GM20431 (cell line): ENCODE measurements at regions not wholly inside any gene's neighbourhood (a gene's known extent, or its start where the extent isn't known, plus 50 kb on each side); places are given as distances from the start of the nearest gene placed in this dataset.

ENCODE experiments used
- in situ Hi-C: fragments of 300-500 bp; cut with MseI, MboI; formaldehyde crosslinking; loops from one replicate; pipeline ENCODE4 v1.15.0; 2020; ENCODE audit warnings: low sequenced_read_pairs; ENCODE audit not compliant: unreplicated experiment

DNA sequence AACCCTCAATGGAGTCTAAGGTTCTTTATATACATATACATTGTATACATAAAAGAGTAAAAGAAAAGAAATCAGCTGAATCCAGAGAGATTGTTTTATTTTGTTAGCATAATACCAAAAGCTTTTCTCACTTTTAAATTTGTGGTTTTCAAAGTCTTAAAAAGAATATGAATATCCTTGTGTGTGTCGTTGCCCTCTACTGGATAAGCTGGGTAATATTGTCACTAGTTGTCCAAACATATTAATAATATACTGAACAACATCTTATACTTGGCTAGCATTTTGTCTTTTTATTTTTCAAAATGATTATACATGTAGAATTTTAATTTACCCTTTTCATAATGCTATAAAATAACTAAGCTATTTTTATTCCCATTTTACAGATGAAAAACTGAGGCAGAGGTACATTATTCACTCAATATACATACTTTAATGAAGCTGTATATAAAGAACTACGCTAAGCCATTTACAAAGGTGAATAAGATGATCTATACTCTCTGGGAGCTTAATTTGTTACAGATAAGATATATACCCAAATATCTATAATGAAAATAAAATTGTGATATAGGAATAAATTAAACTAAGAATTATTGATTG lies 531.7 kb downstream of the TFAP2B start:
- in situ Hi-C loops, result no loop called here

DNA sequence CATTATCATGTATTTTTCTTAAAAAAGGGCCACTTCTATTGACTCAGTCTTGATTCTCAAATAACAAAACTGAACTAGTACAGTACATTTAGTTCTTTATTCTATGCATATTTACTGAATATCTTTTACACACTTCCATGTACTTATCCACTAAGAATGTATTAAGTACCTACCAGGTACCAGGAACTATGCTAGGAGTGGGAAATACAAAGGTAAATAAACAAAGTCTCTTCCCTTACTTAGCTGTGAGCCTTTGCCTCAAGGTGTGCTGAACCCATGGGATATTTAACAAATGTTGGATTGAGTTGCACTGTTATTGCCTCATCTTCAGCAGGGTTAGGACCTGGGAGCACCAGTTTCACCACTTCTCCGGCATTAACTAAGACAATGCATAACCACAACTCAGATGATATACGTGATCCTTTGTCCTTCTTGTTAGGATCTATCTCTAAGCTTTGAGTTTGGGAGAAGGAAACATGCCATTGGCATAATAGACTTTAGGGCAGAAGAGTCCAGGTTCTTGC lies 533.9 kb downstream of the TFAP2B start:
- in situ Hi-C loops, result no loop called here

DNA sequence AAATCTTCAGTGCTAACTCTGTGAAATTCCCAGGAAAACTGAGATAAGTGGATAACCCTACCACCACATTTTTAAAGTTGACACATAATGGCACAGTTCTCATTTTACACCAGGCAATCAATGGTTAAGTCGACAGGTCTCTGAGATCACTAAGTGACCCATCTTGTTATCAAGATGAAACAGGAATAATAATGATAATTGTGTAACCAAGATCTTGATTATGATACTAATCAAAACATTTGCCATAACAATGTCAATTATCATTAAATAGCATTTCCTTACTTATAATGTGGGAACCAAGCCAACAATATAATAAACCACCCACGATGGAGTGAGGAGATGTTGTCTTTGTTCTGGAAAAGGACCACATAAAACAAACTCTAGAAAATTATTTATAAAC lies 541.6 kb downstream of the TFAP2B start:
- in situ Hi-C loops, result no loop called here

DNA sequence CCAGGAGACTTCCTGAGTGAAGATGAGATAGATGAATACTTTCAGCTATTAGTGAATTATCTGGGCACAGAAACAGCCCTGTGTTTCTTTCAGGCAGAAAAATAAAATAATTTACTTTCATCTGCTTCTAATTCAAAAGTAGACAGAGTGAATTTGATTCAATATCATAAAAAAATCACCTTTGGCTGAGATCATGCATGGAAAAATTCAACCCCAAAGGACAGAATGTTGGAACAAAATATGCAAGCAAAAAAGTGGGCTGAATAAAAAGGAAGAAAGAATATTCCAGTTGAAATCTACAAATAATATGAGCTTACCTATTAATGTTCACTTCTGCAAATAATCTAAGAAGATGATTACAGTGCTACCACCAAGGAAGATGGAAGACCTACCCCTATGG lies 546.9 kb downstream of the TFAP2B start:
- in situ Hi-C loops, result no loop called here

DNA sequence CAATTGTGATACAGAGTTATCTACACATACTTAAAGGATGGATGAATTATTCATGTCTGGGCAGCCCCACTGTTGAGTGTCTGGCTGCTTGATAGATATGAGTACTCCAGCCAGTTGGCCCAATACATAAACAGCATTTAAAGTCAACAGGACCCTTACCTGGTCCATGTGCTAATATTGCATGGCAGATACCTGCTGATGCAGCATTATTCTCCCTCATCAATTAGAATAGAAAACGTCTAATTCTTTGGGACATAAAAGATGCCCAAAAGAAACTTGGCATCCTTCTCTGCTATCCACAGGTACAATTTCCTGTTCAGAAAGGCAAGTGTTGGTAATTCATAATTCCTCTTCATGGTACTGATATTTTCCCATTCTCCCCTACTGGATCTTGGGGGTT lies 550.8 kb downstream of the TFAP2B start:
- in situ Hi-C loops, result no loop called here

DNA sequence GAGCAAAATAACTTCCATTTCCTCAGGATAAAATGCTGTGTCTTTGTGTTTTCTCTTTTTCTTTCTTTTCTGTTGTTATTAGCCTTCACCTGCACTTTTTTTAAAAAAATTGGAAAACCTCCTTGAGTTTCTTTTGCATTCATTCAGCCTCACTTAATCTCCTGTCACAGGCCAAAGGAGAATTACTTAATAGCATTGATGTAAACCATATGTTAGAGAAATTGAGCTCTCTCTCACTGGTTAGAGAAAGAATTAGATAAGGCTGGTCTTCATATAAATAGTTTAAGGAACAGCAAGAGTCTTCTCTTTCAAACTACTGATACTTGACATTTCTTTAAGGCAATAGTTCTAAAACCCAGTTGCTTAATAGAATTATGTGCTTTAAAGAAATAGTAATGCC lies 564.2 kb downstream of the TFAP2B start:
- in situ Hi-C loops, result no loop called here

DNA sequence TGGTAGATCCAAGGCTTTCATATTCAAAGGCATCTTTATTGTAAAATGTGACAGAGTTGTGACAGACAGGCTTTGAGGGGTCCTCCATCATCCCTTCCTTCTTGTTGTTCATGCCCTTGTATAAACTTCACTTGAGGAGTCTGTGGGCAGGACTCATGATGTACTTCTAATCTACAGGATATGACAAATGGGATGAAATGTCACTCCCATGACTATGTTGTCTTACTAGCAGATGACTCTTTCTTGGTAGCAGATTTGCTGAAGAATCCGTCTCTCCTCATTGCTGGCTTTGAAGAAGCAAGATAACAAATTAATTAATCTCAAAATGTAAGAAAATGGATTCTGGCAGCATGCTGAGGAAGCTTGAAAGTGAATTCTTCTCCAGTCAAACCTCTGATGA lies 566.1 kb downstream of the TFAP2B start:
- in situ Hi-C loops, result no loop called here

DNA sequence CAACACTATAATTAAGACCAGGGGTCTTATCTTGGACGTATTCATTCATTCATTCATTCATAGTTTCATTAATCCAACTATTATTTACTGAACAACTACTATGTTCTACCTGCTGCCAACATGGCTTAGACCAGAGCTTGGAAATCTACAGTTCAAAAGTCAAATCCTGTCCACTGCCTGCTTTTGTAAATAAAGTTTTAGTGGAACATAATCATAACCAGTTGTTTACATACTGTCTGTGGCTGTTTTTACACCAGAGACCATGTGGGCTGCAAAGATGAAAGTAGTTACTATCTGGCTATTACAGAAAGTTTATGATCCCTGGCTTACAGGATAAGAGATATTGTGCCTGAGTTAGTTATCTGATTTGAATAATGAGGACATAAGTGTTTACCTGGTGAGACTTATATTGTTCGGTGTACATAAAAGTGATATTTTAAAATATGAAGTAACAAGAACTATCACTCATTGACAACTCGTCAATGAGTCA lies 567.7 kb downstream of the TFAP2B start:
- in situ Hi-C loops, result no loop called here

DNA sequence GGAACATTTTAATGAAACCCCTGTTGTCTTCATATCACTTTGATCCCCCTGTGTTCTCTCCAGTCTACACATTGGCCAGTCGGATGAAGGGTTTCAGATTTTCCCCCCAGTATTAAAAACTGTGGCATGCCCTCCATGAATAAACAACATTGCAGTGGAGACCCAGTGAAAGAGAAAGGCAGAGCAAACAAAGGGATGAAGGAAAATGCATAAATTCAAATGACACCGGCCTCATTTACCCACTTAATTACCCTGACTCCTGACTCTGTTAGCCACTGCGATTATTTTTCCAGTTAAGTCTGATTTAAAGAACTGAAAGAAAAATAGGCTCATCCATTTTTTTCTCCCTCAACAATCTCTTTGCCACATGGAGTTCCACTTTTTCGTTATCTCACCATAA lies 569.2 kb downstream of the TFAP2B start:
- in situ Hi-C loops, result no loop called here

DNA sequence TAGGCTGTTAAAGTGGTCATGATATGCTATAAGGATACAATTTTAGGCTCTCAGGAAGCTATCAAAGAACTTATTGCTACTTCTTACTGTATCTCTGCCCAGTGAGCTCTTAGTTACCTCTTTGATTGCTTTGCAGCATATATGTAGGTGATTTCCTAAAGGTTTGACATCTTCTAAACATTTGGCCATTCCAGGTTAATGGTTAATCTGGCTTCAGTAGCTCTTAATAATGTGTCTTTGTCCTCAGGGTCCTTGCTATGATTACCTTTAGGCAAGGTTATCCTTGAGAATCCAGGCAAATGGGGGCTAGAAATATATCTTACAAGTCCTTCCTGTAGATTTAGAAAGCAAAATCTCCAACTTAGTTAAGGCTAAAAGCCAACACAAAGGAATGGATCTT lies 575.4 kb downstream of the TFAP2B start:
- in situ Hi-C loops, result no loop called here

DNA sequence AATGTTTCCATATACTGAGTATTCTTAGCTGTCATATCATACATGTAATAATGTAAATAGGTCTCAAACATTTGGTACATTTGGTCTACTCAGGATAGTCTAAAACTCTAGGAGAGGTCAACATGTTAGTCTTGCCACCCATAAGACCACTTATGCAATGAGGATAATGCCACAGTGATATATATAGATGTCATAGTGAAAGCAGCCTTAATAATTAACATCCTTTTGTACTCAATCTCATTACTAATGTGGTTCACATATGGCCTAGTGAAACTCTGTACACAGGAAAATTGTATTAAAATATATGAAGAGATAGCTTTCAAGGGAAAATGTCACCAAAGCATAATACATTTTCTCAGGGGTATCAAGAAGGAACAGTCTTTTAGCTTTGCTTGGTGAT lies 577.9 kb downstream of the TFAP2B start:
- in situ Hi-C loops, result no loop called here

DNA sequence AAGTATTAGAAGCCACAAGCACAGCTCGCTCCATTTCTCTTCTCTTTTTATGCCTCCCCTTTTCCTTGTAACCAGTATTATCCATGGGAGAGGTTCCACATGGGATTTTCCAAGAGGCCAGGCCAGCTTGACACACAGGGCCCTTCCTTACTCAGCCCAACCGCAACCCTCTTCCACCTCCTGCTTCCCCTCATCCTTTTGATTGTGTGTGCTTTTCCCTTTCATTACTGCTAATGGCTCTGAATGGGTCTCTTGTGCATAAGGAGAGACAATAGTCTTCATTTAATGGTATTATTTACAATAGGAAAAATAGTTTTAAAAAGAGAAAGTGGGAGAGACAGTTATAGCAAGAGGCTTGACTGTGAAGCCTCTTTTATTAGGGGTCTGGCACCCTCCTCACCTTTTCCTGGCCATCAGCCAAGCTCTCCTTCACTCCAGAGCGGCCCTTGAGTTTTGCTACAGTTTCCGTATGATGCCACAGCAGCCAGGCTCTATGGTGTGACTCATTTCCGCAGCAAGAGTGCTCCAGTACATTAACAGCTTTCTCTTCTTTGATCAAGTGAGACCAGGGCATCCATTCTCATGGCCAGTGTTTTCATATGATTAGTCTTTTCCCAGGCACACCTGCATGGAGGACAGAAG lies 579.5 kb downstream of the TFAP2B start:
- in situ Hi-C loops, result no loop called here

DNA sequence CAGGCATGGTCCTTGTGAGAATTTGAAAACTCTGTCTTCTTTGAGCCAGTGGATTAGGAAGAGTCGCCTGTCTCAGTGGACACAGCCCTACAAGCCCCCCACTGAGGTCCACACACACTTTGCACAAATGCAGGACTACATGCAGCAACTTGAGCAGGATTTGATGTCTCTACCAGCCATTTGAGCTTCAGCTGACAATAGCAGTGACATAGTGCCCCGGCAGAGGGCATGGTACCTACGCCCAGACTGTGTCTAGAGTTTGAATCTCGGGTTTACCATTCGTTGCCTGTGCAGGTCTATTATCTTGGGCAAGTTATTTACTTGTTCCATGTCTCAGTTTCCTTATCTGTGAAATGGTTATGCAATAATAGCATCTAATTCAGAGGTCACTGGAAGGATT lies 580.1 kb downstream of the TFAP2B start:
- in situ Hi-C loops, result no loop called here

DNA sequence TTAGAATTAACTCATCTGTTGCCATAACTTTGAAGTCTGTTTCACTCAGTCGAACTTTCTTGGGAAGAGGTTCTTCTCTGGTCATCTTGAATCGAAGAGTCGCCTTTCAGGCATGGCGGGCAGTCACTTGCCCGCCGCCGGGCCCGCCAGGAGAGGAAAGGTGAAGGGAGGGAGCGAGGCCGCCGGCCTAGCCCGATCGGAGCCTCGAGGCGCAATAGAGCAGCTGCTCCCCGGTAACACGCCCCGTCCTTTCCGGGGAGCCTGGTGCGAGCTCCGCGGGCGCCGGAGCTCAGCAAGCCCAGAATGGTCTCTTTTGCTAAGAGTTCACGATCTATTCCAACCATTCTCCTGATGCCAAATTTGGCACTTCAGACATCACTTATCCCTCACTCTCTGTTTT lies 591.8 kb downstream of the TFAP2B start:
- in situ Hi-C loops, result no loop called here

DNA sequence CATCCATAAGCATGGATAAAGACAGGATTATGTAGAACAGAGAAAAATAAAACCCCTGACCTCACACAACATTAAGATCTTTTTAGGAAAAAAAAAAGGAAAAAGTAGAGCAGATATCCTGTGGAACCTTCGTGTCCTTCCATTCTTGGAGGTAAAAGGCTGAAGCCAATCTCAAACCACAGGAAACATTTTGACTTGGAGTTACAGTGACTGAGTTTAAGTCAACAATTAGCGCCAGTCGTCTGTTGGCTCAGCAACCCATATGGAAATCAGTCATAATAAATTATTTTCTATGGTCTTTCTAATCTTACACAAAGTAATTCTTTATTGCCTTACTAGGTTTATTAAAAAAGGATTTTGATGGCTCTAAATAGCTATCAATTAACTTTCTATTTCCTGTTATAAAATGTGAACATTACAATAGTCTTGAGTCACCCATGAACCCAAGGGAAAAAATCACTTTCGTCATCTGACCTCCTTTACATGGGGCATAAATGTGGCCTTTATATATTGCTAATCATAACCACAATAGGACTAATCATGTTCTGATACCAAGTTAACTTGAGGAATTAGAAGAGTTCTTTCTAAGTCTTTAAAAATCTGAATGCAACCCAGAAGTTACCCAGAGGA lies 592.9 kb downstream of the TFAP2B start:
- in situ Hi-C loops, result no loop called here

DNA sequence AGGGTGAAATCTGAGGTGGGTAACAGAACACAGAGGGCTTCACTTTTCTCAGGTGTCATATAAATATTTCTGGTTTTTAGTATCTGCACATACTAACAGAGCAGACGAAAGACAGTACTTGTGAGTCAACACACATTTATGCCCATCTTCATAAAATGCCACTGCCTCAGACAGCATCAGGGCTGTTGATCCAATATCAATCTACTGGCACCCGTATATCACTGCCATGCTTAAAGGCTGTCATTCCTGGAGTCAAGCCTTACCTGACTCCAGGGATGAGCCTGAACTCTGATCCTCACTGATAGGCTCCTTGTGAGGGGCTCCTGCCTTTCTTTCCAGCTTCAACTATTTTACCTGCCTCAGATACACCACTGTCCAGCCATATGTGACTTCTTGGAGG lies 595.7 kb downstream of the TFAP2B start:
- in situ Hi-C loops, result no loop called here

DNA sequence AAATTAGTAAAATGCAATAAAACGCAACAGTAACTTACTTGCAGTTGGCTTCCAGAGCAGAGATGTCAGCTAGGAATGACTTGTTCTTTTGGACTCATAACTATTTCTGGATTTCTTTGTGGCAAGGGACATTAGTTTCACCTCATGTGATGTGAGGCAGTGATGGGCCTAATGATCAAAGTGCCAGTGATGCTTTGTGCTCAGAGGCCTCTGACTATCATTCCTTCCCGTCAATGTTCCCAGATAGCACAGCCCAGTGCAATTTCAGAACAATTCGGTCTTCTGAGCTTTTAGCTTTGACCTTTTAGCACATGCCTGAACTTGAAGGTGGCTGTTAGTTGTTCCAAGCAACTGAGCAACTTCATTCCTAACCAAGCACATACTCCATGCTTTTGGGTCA lies 596.8 kb downstream of the TFAP2B start:
- in situ Hi-C loops, result no loop called here

DNA sequence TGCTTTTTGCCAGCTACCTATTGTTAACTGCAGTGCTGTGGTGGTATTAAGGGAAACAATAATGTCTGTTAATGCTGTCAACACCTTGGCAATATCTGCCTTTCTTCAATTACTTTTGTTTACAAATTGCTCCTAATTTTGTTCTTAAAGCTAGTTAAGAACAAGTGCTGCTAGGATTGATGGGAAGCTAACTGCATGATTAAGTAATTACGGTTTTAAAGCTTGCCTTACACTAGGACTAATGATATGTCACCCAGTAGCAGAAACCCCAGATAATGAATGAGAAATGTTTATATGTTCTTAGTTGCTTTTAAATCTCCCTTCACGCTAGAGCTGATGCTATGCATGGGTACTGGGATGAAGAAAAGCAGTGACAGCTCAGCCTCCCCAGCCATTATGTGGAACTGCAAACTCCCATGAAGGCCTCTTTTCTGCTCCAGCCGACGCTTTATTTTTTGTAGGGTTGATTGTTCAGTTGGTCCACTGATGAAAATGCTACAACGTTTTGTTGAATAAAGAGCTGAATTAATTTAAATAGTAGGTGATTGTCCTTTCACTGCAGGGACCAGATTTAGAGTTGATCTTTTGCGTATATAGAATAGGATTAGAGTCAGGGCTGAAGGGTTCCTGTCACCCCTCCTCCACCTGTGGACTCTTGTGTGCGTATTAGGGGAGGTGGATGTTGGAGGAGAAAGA lies 610.5 kb downstream of the TFAP2B start:
- in situ Hi-C loops, result no loop called here

DNA sequence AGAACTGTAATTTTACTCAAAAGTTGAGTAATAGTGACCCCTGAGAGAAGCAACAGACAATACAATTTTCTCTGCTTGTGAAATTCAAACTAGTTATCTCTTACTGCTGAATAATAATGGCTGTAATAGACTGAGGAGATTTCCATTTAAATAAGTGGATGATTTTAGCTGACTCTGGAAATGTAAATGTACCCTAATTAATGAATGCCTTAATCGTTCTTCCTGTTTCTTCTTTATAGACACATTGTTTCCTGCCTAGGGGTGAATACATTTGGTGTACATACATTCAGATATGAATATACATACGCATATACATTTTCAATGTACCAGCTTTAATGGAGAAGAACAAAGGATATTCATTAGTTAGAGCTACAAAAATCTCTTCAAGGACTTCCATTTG lies 611.9 kb downstream of the TFAP2B start:
- in situ Hi-C loops, result no loop called here

DNA sequence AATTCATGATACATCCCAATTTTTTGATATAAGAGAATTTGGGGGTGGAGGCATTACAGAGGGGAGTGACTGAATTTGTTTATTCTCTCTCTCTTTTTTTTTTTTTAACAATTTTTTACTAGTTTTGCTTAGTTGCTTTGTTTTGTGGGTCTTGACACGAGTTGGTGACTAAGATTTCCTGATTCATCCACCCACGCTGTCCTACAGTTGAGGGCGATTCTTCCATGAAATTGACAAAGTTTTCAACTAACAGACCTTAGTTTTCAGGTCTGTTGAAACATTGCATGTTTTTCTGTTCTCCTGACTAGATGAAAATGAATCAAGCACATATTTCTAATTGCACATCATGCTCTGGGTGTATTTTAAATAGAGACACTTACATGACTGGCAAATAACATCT lies 613.8 kb downstream of the TFAP2B start:
- in situ Hi-C loops, result no loop called here
